Esophagus squamous epithelium (tissue), 5 donors: ENCODE measurements at regions not wholly inside any gene's neighbourhood (a gene's known extent, or its start where the extent isn't known, plus 50 kb on each side); places are given as distances from the start of the nearest gene placed in this dataset.
A peak's percentile ranks its signal among the peaks of the same experiment; 100 is the strongest.
"Not testable (repeated sequence)": the region's sequence is repeated elsewhere in the genome, so short reads cannot be mapped to it uniquely, and the experiment has no call there.

ENCODE experiments used
- DNase-seq: peaks from one replicate; lab custom pipeline; 2025; lab: John Stamatoyannopoulos, UW
- H3K27ac ChIP-seq, 4 donors: fragments of 200-600 bp; sonication (generic); one replicate each; pipeline ENCODE4 v1.5.1; 2016 to 2019; ENCODE audit warnings: mild to moderate bottlenecking in 1 of 4
- H3K27me3 ChIP-seq, 4 donors: fragments of 200-600 bp; sonication (generic); 1 replicate in 3 of 4; 2 replicates in 1 of 4; pipeline versions ENCODE4 v1.5.1 to v1.6.0; 2017 to 2021; ENCODE audit warnings: antibody characterized with exemption in 1 of 4
- H3K36me3 ChIP-seq, 3 donors: fragments of 200-600 bp; sonication (generic); one replicate each; pipeline ENCODE4 v1.5.1; 2016 to 2019
- H3K4me1 ChIP-seq, 3 donors: fragments of 200-600 bp; sonication (generic); one replicate each; pipeline ENCODE4 v1.5.1; 2017 to 2019
- H3K4me3 ChIP-seq, 4 donors: fragments of 200-600 bp; sonication (generic); 1 replicate in 3 of 4; 2 replicates in 1 of 4; pipeline ENCODE4 v1.5.1; 2016 to 2019; ENCODE audit warnings: mild to moderate bottlenecking in 2 of 4, moderate library complexity in 1 of 4
- H3K9me3 ChIP-seq, 3 donors: fragments of 200-600 bp; sonication (generic); one replicate each; pipeline ENCODE4 v1.5.1; 2016 to 2019
- POLR2A ChIP-seq, 4 donors: fragments of 450-650 bp; IDR thresholded peaks; one replicate each; pipeline ENCODE4 v1.6.1; 2017; ENCODE audit warnings: antibody characterized with exemption in 4 of 4, mild to moderate bottlenecking in 4 of 4, moderate library complexity in 3 of 4
- WGBS, 2 donors: methylation state at CpG; one replicate each; pipeline ENCODE4 v1.1.5; 2018; 5-methylcytosine and 5-hydroxymethylcytosine counted together
- intact Hi-C: fragments of 100-400 bp; cut with DNase I; formaldehyde crosslinking; loops from one replicate; pipeline ENCODE4 v1.15.0; 2022
- TF ChIP-seq, protein P1 (sequence below), 6 experiments: fragments of 450-650 bp in 4 of 6; fragments of 200-600 bp in 2 of 6; sonication (generic) in 2 of 6; IDR thresholded peaks; one replicate each; pipeline ENCODE4 v1.5.1; 2016 to 2019; ENCODE audit warnings: antibody characterized with exemption in 6 of 6, mild to moderate bottlenecking in 4 of 6, moderate library complexity in 4 of 6
- donor health status: DM: yes; HTN: yes; CAD: no.

DNA sequence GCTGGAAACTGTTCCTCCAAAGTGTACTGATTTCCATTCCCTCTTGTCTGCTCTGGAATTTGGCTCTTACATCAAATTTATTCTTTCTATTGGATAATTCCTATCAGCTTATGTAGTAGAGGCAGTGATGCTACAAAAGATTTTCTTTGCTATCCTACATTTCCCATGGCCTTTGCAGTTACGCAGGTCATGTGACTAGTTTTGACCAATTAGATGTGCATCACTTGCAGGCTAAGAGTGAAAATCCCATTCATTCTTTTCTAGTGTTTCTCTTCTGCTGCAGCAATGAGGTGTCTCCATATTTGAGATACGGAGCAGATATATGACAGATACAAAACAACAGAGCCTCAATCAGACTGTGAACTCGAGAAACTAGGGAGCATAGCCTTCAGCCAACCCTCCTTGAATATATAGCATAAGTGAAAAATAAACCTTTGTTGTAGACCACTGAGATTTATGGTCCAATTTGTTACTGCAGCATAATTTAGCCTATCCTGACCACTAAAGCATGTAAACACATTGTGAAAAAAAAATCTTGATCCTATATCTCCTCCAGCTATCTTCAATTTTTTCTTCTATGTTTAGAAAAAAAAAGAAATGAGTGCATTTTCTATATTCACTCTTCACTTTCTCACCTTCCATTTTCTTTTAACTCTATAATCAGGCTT is 102.0 kb downstream of the HNMT start:
- no peaks in the 10 kb centered on the region for H3K9me3 ChIP-seq
- WGBS, 2 donors = 86 to 91% methylated on average over 3 of the region's 3 CpGs
- no peaks in the 10 kb centered on the region for H3K36me3 ChIP-seq
- peaks cover 3 to 8% (median 6%) of the 10 kb centered on the region in 3 donors for H3K4me1 ChIP-seq
- intact Hi-C loops = no loop called here
- no peak overlapping the region for H3K27ac ChIP-seq
- no peak for TF ChIP-seq POLR2A (IDR thresholded peaks at IDR 0.05)
- TF ChIP-seq, protein P1, sequence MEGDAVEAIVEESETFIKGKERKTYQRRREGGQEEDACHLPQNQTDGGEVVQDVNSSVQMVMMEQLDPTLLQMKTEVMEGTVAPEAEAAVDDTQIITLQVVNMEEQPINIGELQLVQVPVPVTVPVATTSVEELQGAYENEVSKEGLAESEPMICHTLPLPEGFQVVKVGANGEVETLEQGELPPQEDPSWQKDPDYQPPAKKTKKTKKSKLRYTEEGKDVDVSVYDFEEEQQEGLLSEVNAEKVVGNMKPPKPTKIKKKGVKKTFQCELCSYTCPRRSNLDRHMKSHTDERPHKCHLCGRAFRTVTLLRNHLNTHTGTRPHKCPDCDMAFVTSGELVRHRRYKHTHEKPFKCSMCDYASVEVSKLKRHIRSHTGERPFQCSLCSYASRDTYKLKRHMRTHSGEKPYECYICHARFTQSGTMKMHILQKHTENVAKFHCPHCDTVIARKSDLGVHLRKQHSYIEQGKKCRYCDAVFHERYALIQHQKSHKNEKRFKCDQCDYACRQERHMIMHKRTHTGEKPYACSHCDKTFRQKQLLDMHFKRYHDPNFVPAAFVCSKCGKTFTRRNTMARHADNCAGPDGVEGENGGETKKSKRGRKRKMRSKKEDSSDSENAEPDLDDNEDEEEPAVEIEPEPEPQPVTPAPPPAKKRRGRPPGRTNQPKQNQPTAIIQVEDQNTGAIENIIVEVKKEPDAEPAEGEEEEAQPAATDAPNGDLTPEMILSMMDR (IDR thresholded peaks at IDR 0.05) = no peak
- peaks cover 0 to 65% (median 0%) of the 10 kb centered on the region in 4 donors for H3K27me3 ChIP-seq
- no peak for DNase-seq
- H3K4me3 ChIP-seq = no peak overlapping the region

DNA sequence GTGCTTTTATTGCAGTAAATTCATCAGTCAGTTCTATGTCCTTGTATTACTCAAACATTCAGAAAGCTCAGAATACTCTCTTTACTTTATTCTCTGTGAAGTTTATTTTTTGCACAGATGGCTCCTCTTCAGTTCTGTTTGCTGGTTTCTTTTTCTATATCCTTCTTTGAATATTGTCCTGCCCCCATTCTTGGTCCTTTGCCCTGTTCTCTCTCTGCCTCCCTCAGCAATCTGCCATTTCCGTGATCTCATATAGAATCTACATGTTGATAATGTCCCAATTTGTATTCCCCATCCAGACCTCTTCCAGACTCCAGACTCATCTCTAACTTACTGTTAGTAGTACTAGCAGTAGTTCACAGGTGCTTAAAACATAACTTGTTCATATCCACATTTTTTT is 102.6 kb downstream of the HNMT start:
- DNase-seq = no peak
- H3K9me3 ChIP-seq = no peaks in the 10 kb centered on the region
- H3K36me3 ChIP-seq = no peaks in the 10 kb centered on the region
- H3K27me3 ChIP-seq = peaks cover 0 to 65% (median 0%) of the 10 kb centered on the region in 4 donors
- TF ChIP-seq, protein P1 (IDR thresholded peaks at IDR 0.05) = no peak
- no peak for TF ChIP-seq POLR2A (IDR thresholded peaks at IDR 0.05)
- H3K4me3 ChIP-seq = no peak overlapping the region
- intact Hi-C loops = no loop called here
- 75 to 84% methylated on average over 1 of the region's 1 CpG for WGBS, 2 donors
- peaks cover 7 to 14% (median 8%) of the 10 kb centered on the region in 3 donors for H3K4me1 ChIP-seq
- no peak overlapping the region for H3K27ac ChIP-seq

DNA sequence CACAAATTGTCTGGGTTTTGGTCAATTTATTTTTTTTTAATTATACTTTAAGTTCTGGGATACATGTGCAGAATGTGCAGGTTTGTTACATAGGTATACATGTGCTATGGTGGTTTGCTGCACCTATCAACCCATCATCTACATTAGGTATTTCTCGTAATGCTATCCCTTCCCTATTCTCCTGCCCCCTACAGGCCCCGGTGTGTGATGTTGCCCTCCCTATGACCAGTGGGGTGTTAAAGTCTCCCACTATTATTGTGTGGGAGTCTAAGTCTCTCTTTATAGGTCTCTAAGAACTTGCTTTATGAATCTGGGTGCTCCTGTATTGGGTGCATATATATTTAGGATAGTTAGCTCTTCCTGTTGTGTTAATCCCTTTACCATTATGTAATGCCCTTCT is 104.4 kb downstream of the HNMT start:
- DNase-seq, H3K4me3 ChIP-seq, H3K9me3 ChIP-seq, H3K36me3 ChIP-seq, intact Hi-C loops, H3K27ac ChIP-seq: not testable (repeated sequence)
- 71 to 87% methylated on average over 2 of the region's 2 CpGs for WGBS, 2 donors
- Histone ChIP-seq H3K27me3 (peaks cover 0 to 49% (median 0%) of the 10 kb centered on the region in 4 donors), H3K4me1 (peaks cover 7 to 23% (median 8%) of the 10 kb centered on the region in 3 donors)

DNA sequence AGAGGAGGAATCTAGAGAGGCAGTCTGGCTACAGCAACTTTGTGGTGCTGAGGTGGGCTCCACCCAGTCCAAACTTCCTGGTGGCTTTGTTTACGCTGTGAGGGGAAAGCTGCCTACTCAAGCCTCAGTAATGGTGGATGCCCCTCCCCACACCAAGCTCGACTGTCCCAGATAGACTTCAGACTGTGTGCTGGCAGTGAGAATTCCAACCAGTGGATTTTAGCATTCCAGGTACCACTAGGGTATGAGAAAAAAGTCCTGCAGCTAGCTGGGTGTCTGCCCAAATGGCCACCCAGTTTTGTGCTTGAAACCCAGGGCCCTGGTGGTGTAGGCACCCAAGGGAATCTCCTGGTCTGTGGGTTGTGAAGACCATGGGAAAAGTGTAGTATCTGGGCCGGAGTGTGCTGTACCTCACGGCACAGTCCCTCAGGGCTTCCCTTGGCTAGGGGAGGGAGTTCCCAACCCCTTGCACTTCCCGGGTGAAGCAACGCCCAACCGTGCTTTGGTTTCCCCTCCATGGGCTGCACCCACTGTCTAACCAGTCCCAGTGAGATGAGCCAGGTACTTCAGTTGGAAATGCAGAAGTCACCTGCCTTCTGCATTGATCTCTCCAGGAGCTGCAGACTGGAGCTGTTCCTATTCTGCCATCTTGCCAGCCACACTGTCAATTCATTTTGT is 106.9 kb downstream of the HNMT start:
- H3K9me3 ChIP-seq, H3K36me3 ChIP-seq, intact Hi-C loops, DNase-seq, H3K4me3 ChIP-seq, H3K27ac ChIP-seq: not testable (repeated sequence)
- WGBS, 2 donors = 56% methylated on average over 5 of the region's 7 CpGs; no CpG with 5 or more reads in 1 of the 2 donors
- peaks cover 0 to 30% (median 0%) of the 10 kb centered on the region in 4 donors for H3K27me3 ChIP-seq
- peaks cover 7 to 23% (median 8%) of the 10 kb centered on the region in 3 donors for H3K4me1 ChIP-seq

DNA sequence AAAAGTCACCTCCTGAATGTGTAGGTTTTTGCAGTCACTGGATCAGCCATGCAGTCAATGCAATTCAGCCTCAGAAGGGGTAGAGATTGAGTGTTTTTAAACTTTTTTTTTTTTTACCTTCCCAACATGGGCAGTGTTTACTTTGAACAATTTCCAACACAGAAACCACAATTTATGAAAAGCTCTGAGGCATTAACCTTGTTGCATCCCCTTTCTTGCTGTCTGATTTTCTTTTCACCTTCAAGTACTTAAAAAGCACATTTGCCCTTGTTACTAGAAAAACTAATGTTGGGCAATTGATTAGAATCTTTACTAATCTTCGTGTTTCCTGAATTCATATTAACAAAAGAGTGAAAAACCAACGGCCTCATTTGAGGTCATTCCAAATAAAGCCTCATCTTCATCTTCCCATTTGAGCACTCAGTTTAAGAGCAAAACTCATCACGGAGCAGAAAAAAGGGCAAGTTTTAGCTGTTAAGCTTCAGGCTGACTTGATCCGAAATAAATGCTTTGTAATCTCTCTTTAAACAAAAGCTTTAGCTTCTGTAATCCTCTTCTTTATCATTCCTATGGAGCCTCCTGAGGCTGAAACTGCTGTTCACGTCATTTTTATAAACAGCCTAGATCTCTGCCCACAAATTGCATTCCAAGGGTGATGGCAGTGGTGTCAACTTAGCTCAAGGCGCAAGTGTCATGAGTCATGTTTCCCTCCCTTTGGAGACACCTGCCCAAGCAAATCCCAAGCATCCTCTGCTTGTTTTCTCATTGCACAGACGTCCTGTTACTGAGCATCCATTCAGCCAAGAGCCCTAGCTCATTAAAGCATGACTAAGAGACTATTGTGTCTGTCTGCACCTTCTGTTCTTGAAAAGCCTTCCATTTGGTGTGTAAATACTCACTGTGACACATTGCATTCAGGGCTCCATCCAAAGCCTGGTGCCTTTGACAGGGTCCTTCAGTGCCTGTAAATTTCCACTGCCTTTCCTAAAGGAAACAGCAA is 107.7 kb downstream of the HNMT start:
- intact Hi-C loops = no loop called here
- 21 to 26% methylated on average over 7 of the region's 7 CpGs for WGBS, 2 donors
- no peak for TF ChIP-seq POLR2A (IDR thresholded peaks at IDR 0.05)
- TF ChIP-seq, protein P1 (IDR thresholded peaks at IDR 0.05) = no peak
- Histone ChIP-seq H3K27me3 (peaks cover 0 to 26% (median 0%) of the 10 kb centered on the region in 4 donors), H3K36me3 (no peaks in the 10 kb centered on the region), H3K9me3 (no peaks in the 10 kb centered on the region), H3K4me3 (no peak overlapping the region), H3K4me1 (peaks cover 7 to 23% (median 8%) of the 10 kb centered on the region in 3 donors), H3K27ac (peak overlapping the region in 1 of 4 donors; percentile 1)
- DNase-seq = no peak
